ENCODE measurements at regions not wholly inside any gene's neighbourhood (a gene's known extent, or its start where the extent isn't known, plus 50 kb on each side); places are given as distances from the start of the nearest gene placed in this dataset.

- TF ChIP-seq CTCF (IDR thresholded peaks at IDR 0.05; ENCODE audit: insufficient read depth, low read length) (no peak), REST (IDR thresholded peaks at IDR 0.05; ENCODE audit: insufficient replicate concordance, low read depth) (no peak), POLR2AphosphoS5 (IDR thresholded peaks at IDR 0.05; ENCODE audit: low read depth) (no peak), GABPA (IDR thresholded peaks at IDR 0.05; ENCODE audit: low read depth) (no peak)
Measured at GRCh38 chr4:20041839-20042407, 209.8 kb upstream of the SLIT2 start.

Measured in HL-60 (cell line).